GM21367 (cell line): ENCODE measurements at regions not wholly inside any gene's neighbourhood (a gene's known extent, or its start where the extent isn't known, plus 50 kb on each side); places are given as distances from the start of the nearest gene placed in this dataset.

Experiments
- ATAC-seq: cut with Tn5 transposase; IDR thresholded peaks from one replicate; pipeline ENCODE4 v1.9.1; 2021; ENCODE audit not compliant: unreplicated experiment

DNA sequence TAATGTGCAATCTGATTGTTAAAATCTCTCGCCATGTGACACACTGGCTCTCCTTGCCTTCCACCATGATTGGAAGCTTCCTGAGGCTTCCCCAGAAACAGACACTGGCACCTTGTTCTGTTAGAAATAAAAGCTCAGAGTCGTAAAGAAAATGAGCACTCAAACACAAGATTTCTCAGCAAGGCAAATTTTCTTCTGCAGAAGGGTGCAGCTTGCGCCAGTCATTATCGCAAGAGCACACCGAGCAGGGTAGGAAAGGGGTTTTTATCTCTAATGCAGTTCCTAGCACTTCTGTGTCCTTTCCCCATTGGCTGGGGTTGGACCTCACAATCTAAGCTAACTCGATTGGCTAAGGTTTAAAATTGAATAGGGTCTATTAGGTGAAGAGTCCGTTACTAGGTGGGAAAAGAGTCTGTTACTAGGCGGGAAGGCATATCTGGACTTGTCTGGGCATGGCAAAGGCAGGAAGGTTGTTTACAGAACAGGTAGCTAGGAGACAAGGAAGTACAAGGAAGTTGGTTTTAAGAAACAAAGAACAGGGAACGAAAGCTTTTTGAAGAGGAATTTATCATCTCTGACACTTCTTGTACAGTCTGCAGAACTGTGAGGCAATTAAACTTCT lies 62.6 kb upstream of the BICD1 start:
- ATAC-seq: no peak

DNA sequence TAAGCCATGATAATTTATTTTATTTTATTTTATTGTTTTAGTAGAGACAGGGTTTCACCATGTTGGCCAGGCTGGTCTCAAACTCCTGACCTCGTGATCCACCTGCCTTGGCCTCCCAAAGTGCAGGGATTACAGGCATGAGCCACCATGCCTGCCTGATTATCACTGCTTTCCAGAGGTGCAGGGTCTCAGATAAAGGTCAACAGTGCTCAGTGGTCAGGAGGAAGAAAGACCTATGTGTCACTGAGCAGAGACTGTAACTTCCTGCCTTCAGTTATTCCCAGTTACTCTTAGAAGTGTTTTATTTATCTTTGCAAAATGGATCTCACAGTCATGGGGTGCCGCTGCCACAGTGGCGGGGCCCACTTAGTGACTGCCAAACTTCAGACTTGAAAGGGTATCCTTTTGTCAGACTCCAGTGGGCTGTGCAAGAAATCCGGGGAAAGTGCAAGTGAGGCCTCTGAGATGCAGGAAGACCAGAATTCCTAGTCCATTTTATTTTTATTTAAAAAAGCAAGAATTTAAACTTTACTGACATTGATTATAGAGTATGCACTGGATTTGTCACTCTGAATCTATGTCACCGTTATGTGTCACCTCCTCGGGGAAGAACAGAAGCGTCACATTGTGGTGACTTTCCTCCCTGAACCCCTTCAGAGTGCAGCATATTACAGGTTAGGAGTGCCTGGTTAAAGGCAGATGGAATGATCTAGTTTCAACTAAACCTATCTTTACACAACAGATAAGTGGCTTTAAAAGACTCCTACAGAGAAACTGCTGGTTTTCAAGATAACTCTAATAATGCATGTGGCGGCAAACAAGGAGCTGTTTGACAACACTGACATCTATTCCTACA lies 59.1 kb upstream of the BICD1 start:
- no peak for ATAC-seq

DNA sequence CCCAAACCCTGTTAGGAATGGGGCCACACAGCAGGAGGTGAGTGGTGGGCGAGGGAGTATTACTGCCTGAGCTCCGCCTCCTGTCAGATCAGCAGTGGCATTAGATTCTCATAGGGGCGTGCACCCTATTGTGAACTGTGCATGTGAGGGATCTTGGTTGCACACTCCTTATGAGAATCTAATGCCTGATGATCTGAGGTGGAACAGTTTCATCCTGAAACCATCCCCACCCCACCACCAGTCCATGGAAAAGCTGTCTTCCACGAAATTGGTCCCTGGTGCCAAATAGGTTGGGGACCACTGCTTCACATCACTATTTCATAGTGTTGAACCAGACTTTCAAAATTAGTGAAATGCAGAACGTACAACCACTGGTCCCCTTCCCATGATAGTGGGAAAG lies 57.9 kb upstream of the BICD1 start:
- ATAC-seq: no peak

DNA sequence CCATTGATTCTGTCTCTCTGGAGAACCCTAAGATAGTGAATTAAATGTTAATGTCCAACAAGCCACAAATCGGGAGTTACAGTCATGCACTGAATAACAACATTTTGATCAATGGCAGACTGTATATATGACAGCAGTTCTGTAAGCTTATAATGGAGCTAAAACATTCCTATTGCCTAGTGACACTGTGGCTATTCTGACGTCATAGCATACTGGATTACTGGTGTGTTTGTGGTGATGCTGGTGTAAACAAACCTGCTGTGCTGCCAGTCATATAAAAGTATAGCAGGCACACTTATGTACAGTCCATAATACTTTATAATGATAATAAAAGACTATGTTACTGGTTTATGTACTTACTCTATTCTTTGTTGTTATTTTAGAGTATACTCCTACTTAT lies 56.7 kb upstream of the BICD1 start:
- no peak for ATAC-seq

DNA sequence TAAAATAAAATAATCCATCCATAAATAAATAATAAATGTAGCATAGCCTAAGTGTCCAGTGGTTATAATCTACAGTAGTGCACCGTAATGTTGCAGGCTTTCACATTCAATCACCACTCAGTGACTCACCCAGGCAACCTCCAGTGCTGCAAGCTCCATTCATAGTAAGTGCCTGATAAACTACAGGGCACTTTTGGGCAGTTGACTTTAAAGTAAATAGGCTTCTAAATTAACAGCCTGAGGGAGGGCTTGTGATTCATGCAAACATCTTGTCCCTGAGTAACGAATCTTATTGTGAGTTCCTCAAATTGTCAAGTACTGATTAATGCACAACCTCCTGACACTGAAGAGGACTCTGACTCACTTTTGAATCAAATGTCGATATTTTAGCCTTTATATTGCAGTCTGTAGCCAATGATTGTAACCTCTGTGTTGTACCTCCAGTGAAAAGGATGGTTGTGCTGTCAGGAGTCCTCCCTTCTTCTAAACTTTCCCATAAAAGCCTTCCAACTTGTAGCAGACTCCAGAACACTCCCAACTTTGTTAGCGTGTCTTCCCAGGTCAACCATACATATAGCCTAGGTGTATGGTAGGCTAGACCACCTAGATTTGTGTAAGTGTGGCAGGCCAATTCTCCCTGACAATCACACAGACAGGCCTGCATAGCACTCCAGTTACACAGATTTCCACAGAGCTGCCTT lies 55.0 kb upstream of the BICD1 start:
- ATAC-seq: no peak

DNA sequence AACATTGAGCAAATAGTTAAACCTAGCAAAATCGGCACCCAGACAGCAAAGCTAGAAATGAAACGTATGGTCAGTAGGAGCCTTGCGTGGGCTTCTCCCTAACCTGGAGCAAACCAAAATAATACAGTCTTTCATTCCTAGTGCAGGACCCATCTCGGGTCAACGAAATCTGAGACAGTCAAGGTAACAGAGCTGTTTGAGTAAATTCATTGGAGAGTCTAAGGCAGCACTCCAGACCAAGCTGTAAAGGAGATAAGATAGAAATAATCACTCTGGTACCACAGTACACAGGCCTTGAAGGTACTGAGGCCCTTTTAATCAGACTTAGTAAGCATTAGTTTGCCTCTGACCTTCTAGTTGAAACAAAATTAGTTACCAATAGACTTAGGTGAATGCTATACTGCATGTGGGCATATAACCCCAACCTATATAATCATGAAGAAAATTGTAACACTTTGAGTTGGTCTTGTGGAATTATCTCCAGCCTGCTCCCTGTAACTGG lies 54.4 kb upstream of the BICD1 start:
- ATAC-seq: no peak

DNA sequence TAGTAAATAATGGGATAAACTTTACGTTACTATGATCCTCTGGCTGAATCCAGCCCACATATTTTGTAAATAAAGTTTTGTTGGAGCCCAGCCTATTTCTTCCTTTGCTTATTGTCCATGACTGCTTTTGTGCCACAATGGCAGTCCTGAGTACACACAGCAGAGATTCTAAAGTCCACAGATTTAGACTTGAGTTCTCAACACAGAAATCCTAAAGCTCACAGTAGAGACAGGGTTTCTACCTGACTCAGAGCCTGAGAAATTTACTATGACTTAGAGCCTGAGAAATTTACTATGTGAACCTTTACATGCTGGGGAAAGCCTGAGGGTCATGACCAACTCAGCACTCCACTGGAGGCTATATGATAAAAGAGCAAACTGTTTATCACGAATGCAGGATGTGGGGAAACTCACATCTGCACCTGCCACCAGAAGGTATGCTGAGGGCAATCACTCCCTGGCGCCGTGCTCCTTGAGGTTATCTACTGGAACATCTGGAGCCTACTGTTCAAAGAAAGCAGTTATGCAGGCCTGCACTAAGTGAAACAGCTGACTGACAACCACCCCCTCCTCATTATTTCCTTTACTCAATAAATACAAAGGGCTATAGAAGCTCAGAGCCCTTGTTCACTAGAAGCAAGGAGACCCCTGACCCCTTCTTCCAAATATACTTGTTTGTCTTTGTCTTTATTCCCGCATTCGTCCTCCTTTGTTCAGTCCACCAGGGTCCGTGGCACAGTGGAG lies 52.6 kb upstream of the BICD1 start:
- no peak for ATAC-seq
